ENCODE measurements at regions not wholly inside any gene's neighbourhood (a gene's known extent, or its start where the extent isn't known, plus 50 kb on each side); places are given as distances from the start of the nearest gene placed in this dataset.

DNA sequence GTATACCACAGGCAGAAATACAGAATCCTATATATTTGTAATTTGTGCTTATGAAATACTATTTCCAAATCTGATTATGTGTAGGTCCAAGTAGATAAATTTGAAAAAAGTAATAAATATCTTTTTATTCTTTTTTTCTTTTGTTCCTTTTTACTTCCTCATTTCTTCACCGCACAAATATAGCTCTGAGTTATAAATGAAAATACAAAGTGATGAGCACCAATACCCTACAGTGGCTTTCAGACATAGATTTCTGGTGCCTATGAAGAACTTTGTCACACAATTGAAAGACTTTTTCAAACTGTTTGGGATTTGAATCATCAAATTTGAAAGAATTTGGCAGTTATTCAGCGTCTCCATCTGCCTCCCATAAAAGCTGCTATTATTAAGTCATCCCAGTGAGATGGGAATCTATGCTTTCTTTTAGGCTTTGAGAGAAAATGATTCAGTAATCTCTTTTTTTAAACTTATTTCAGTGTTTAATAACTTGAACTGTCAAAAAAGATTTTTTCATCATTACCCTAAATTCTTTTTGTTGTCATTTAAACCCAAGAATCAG is 363.6 kb upstream of the GOLIM4 start:
- TF ChIP-seq POLR2A (IDR thresholded peaks at IDR 0.05), result no peak
- TF ChIP-seq, protein P1, sequence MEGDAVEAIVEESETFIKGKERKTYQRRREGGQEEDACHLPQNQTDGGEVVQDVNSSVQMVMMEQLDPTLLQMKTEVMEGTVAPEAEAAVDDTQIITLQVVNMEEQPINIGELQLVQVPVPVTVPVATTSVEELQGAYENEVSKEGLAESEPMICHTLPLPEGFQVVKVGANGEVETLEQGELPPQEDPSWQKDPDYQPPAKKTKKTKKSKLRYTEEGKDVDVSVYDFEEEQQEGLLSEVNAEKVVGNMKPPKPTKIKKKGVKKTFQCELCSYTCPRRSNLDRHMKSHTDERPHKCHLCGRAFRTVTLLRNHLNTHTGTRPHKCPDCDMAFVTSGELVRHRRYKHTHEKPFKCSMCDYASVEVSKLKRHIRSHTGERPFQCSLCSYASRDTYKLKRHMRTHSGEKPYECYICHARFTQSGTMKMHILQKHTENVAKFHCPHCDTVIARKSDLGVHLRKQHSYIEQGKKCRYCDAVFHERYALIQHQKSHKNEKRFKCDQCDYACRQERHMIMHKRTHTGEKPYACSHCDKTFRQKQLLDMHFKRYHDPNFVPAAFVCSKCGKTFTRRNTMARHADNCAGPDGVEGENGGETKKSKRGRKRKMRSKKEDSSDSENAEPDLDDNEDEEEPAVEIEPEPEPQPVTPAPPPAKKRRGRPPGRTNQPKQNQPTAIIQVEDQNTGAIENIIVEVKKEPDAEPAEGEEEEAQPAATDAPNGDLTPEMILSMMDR (IDR thresholded peaks at IDR 0.05), result no peak

Measured in adrenal gland (tissue), 5 donors.